ENCODE measurements at regions not wholly inside any gene's neighbourhood (a gene's known extent, or its start where the extent isn't known, plus 50 kb on each side); places are given as distances from the start of the nearest gene placed in this dataset.

- no peak for DNase-seq
These were observed 660.4 kb downstream of the VRK1 start for GRCh38 chr14:97457575-97458085.

GRCh38 chr14:97458255-97458654 is 661.1 kb downstream of the VRK1 start:
- no peak for DNase-seq

- no peak for DNase-seq
These were observed 661.7 kb downstream of the VRK1 start for GRCh38 chr14:97458661-97459579.

- no peak for DNase-seq
These were observed 664.9 kb downstream of the VRK1 start for GRCh38 chr14:97462081-97462480.

- no peak for DNase-seq
These were observed 671.0 kb downstream of the VRK1 start for GRCh38 chr14:97468220-97468619.

GRCh38 chr14:97477353-97477752 is 680.2 kb downstream of the VRK1 start:
- no peak for DNase-seq

GRCh38 chr14:97485201-97485600 is 688.0 kb downstream of the VRK1 start:
- DNase-seq: no peak

GRCh38 chr14:97486601-97487120 is 689.5 kb downstream of the VRK1 start:
- DNase-seq: no peak

- DNase-seq: no peak
These were observed 692.6 kb downstream of the VRK1 start for GRCh38 chr14:97489750-97490149.

GRCh38 chr14:97490521-97491070 is 693.4 kb downstream of the VRK1 start:
- DNase-seq: no peak

- DNase-seq: no peak
These were observed 694.5 kb downstream of the VRK1 start for GRCh38 chr14:97491697-97492096.

- DNase-seq: no peak
These were observed 702.8 kb downstream of the VRK1 start for GRCh38 chr14:97499790-97500481.

GRCh38 chr14:97506626-97507025 is 709.4 kb downstream of the VRK1 start:
- DNase-seq: no peak

- DNase-seq: no peak
These were observed 716.7 kb downstream of the VRK1 start for GRCh38 chr14:97513891-97514290.

- DNase-seq: no peak
These were observed 720.5 kb downstream of the VRK1 start for GRCh38 chr14:97517566-97518234.

GRCh38 chr14:97523936-97524335 is 726.8 kb downstream of the VRK1 start:
- DNase-seq: no peak

- no peak for DNase-seq
These were observed 727.6 kb downstream of the VRK1 start for GRCh38 chr14:97524589-97525319.

- DNase-seq: no peak
These were observed 730.8 kb downstream of the VRK1 start for GRCh38 chr14:97527993-97528392.

- no peak for DNase-seq
These were observed 734.9 kb downstream of the VRK1 start for GRCh38 chr14:97532052-97532451.

GRCh38 chr14:97536421-97536820 is 739.2 kb downstream of the VRK1 start:
- no peak for DNase-seq

- DNase-seq: no peak
These were observed 741.7 kb downstream of the VRK1 start for GRCh38 chr14:97538749-97539410.

GRCh38 chr14:97539411-97539795 is 742.2 kb downstream of the VRK1 start:
- no peak for DNase-seq

All from COR-L47 (cell line).